Testis (tissue), 2 donors: ENCODE measurements at regions not wholly inside any gene's neighbourhood (a gene's known extent, or its start where the extent isn't known, plus 50 kb on each side); places are given as distances from the start of the nearest gene placed in this dataset.

Experiments used
- POLR2A ChIP-seq: fragments of 450-650 bp; IDR thresholded peaks from one replicate; pipeline ENCODE4 v1.6.1; 2017; ENCODE audit warnings: antibody characterized with exemption, mild to moderate bottlenecking, moderate library complexity
- TF ChIP-seq, protein P1 (sequence below), 3 experiments: fragments of 450-650 bp in 2 of 3; fragments of 200-600 bp in 1 of 3; sonication (generic) in 1 of 3; IDR thresholded peaks; one replicate each; pipeline ENCODE4 v1.5.1; 2016 to 2019; ENCODE audit warnings: antibody characterized with exemption in 3 of 3, mild to moderate bottlenecking in 2 of 3, moderate library complexity in 1 of 3

DNA sequence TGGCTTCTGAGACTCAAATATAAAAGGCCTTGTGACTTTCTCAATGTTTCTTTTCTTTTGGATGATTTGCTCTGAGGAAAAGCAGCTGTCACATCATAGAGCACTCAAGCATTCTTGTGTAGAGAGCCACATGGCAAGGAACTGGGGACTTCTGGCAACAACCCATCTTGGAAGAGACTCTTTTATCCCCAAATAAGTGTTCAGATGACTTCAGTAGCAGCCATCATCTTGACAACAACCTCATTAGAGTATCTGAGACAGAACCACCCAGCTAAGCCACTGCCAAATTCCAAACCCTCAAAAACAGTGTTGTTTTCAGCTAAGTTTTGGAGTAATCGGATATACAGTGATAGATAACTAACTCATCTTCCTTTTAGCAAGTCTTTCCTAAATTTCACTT, 1431.7 kb upstream of the IGFBP7 start:
- TF ChIP-seq, protein P1, sequence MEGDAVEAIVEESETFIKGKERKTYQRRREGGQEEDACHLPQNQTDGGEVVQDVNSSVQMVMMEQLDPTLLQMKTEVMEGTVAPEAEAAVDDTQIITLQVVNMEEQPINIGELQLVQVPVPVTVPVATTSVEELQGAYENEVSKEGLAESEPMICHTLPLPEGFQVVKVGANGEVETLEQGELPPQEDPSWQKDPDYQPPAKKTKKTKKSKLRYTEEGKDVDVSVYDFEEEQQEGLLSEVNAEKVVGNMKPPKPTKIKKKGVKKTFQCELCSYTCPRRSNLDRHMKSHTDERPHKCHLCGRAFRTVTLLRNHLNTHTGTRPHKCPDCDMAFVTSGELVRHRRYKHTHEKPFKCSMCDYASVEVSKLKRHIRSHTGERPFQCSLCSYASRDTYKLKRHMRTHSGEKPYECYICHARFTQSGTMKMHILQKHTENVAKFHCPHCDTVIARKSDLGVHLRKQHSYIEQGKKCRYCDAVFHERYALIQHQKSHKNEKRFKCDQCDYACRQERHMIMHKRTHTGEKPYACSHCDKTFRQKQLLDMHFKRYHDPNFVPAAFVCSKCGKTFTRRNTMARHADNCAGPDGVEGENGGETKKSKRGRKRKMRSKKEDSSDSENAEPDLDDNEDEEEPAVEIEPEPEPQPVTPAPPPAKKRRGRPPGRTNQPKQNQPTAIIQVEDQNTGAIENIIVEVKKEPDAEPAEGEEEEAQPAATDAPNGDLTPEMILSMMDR (IDR thresholded peaks at IDR 0.05), result no peak
- TF ChIP-seq POLR2A, result no peak
